ENCODE measurements at regions not wholly inside any gene's neighbourhood (a gene's known extent, or its start where the extent isn't known, plus 50 kb on each side); places are given as distances from the start of the nearest gene placed in this dataset.

DNA sequence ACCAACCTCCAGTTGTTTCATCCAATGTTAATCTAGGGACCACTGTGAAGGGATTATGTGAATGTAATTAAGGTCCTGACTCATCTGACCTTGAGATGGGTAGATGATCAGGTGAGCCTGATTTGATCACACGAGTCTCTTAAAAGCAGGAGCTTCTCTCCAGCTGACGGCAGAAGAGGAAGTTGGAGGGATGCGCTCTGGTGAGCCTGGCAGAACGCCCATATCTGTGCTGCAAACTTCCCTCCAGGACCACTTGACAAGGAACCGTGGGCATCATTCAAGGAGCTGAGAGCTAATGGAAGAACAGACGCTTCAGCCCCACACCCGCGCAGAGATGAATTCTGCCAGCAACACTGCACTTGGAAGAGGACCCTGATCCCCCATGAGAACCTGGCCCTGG is 642.4 kb downstream of the TNS3 start:
- H3K27me3 Mint-ChIP-seq (ENCODE audit: insufficient read depth, unreplicated experiment), result no peaks in the 10 kb centered on the region
- H3K4me1 Mint-ChIP-seq (ENCODE audit: insufficient read depth, unreplicated experiment), result peaks cover under 1% of the 10 kb centered on the region
- no peaks in the 10 kb centered on the region for H3K36me3 Mint-ChIP-seq (ENCODE audit: insufficient read depth, unreplicated experiment)
- ChIA-PET CTCF (no interaction called here), POLR2A (no interaction called here)
- no TSS peak for BruUV-seq (replicated peaks)
- H3K27ac Mint-ChIP-seq (ENCODE audit: low read depth, unreplicated experiment), result no peak overlapping the region
- no peaks in the 10 kb centered on the region for H3K9me3 Mint-ChIP-seq (ENCODE audit: unreplicated experiment)
- TF ChIP-seq CTCF (IDR thresholded peaks at IDR 0.05; ENCODE audit: unreplicated experiment), result no peak
- no peak for DNase-seq (ENCODE audit: unreplicated experiment)
- intact Hi-C loops (cut with micrococcal nuclease), result loop anchor here (10.0 kb wide), 1 partner anchor 775 kb away; no protein-coding TSS in a partner anchor
- H3K4me3 Mint-ChIP-seq (ENCODE audit: unreplicated experiment), result no peak overlapping the region

DNA sequence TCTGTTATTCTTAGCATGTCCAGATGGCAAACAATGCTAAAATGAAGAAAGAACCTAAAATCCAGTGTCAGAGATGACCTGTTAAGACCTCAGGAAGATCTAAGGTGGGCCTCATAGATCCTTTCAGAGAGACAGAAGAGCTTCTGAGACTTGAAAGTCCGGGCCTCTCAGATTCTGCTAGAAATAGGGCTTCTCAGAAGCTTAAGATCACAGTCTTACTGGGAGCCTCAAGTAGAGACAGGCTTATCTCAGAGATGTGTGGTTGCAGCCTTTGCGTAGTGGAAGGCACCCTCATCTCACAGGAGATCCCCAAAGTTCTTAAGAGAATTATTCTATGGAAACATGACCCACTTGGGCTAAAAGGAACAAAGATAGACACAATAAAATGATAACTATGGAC is 642.8 kb downstream of the TNS3 start:
- H3K27ac Mint-ChIP-seq (ENCODE audit: low read depth, unreplicated experiment), result no peak overlapping the region
- BruUV-seq (replicated peaks), result no TSS peak
- H3K36me3 Mint-ChIP-seq (ENCODE audit: insufficient read depth, unreplicated experiment), result no peaks in the 10 kb centered on the region
- intact Hi-C loops (cut with micrococcal nuclease), result loop anchor here (10.0 kb wide), 1 partner anchor 774 kb away; no protein-coding TSS in a partner anchor
- CTCF ChIA-PET, result no interaction called here
- peaks cover 5% of the 10 kb centered on the region for H3K4me1 Mint-ChIP-seq (ENCODE audit: insufficient read depth, unreplicated experiment)
- no peaks in the 10 kb centered on the region for H3K27me3 Mint-ChIP-seq (ENCODE audit: insufficient read depth, unreplicated experiment)
- DNase-seq (ENCODE audit: unreplicated experiment), result no peak
- no peaks in the 10 kb centered on the region for H3K9me3 Mint-ChIP-seq (ENCODE audit: unreplicated experiment)
- POLR2A ChIA-PET, result no interaction called here
- H3K4me3 Mint-ChIP-seq (ENCODE audit: unreplicated experiment), result no peak overlapping the region
- no peak for TF ChIP-seq CTCF (IDR thresholded peaks at IDR 0.05; ENCODE audit: unreplicated experiment)

DNA sequence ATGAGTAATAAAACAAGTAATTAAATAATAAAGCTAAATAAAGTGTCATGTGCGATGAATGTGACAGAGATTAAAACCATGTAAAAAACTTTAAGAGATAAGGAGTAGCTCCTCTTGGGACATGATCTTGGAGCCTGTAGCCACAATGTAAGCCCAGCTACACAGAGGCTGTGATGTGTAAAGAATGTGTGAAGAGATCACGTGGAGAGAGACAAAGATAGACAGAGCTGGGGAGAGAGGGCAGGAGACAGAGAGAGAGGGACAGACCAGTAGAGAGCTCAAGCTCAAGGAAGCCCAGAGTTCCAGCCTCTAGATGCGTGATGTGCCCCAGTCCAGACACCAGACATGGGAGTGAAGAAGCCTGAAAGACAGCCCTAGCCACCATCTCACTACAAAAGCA is 644.1 kb downstream of the TNS3 start:
- Mint-ChIP-seq H3K27me3 (ENCODE audit: insufficient read depth, unreplicated experiment) (no peaks in the 10 kb centered on the region), H3K9me3 (ENCODE audit: unreplicated experiment) (no peaks in the 10 kb centered on the region), H3K27ac (ENCODE audit: low read depth, unreplicated experiment) (no peak overlapping the region), H3K36me3 (ENCODE audit: insufficient read depth, unreplicated experiment) (peaks cover 3% of the 10 kb centered on the region), H3K4me3 (ENCODE audit: unreplicated experiment) (no peak overlapping the region), H3K4me1 (ENCODE audit: insufficient read depth, unreplicated experiment) (peaks cover 11% of the 10 kb centered on the region)
- no peak for TF ChIP-seq CTCF (IDR thresholded peaks at IDR 0.05; ENCODE audit: unreplicated experiment)
- intact Hi-C loops (cut with micrococcal nuclease), result loop anchor here (10.0 kb wide), 1 partner anchor 773 kb away; no protein-coding TSS in a partner anchor
- ChIA-PET CTCF (no interaction called here), POLR2A (interaction anchor here (0.6 kb wide), 1 partner anchor 46 kb away, joined by 3 read pairs; no protein-coding TSS in a partner anchor)
- no peak for DNase-seq (ENCODE audit: unreplicated experiment)
- BruUV-seq (replicated peaks), result no TSS peak

GRCh38 chr7:46934198-46934825 is 647.6 kb downstream of the TNS3 start:
- no peak for TF ChIP-seq CTCF (IDR thresholded peaks at IDR 0.05; ENCODE audit: unreplicated experiment)
- CTCF ChIA-PET, result interaction anchor here (0.6 to 1.4 kb wide), 6 partner anchors 10 to 1012 kb away, joined by 3 to 4 read pairs (median 3); no protein-coding TSS in a partner anchor
- POLR2A ChIA-PET, result interaction anchor here (0.6 to 3.2 kb wide), 10 partner anchors 10 to 1012 kb away, joined by 3 to 14 read pairs (median 4); no protein-coding TSS in a partner anchor
- Mint-ChIP-seq H3K27ac (ENCODE audit: low read depth, unreplicated experiment) (peak overlapping the region; percentile 8), H3K4me3 (ENCODE audit: unreplicated experiment) (no peak overlapping the region), H3K9me3 (ENCODE audit: unreplicated experiment) (no peaks in the 10 kb centered on the region), H3K27me3 (ENCODE audit: insufficient read depth, unreplicated experiment) (no peaks in the 10 kb centered on the region), H3K36me3 (ENCODE audit: insufficient read depth, unreplicated experiment) (peaks cover 5% of the 10 kb centered on the region), H3K4me1 (ENCODE audit: insufficient read depth, unreplicated experiment) (peaks cover 46% of the 10 kb centered on the region)
- intact Hi-C loops (cut with micrococcal nuclease), result loop anchor here (5.0 to 10.0 kb wide), 2 partner anchors 237 to 770 kb away; no protein-coding TSS in a partner anchor
- peak; percentile 33 for DNase-seq (ENCODE audit: unreplicated experiment)
- no TSS peak for BruUV-seq (replicated peaks)
